NCI-H774 (cell line): ENCODE measurements at regions not wholly inside any gene's neighbourhood (a gene's known extent, or its start where the extent isn't known, plus 50 kb on each side); places are given as distances from the start of the nearest gene placed in this dataset.

Source experiments
- DNase-seq: peaks from one replicate; lab custom pipeline; 2025; lab: John Stamatoyannopoulos, UW

GRCh38 chr1:208640295-208640694 is 396.1 kb upstream of the PLXNA2 start:
- DNase-seq, result peak; percentile 38

- DNase-seq, result no peak
Observed at GRCh38 chr1:208641579-208642280, 397.5 kb upstream of the PLXNA2 start.

- no peak for DNase-seq
Observed at GRCh38 chr1:208643005-208643597, 398.9 kb upstream of the PLXNA2 start.

- DNase-seq, result peak; percentile 17
Observed at GRCh38 chr1:208644401-208645160, 400.4 kb upstream of the PLXNA2 start.

- no peak for DNase-seq
Observed at GRCh38 chr1:208646431-208646830, 402.2 kb upstream of the PLXNA2 start.

GRCh38 chr1:208648146-208648545 is 404.0 kb upstream of the PLXNA2 start:
- no peak for DNase-seq

- peak; percentile 78 for DNase-seq
Observed at GRCh38 chr1:208652296-208653160, 408.3 kb upstream of the PLXNA2 start.

- no peak for DNase-seq
Observed at GRCh38 chr1:208653426-208653825, 409.2 kb upstream of the PLXNA2 start.

- DNase-seq, result no peak
Observed at GRCh38 chr1:208654241-208654640, 410.1 kb upstream of the PLXNA2 start.

- DNase-seq, result no peak
Observed at GRCh38 chr1:208665936-208666335, 421.8 kb upstream of the PLXNA2 start.

GRCh38 chr1:208668991-208669390 is 424.8 kb upstream of the PLXNA2 start:
- DNase-seq, result no peak

- no peak for DNase-seq
Observed at GRCh38 chr1:208670778-208671177, 426.6 kb upstream of the PLXNA2 start.

GRCh38 chr1:208681878-208682663 is 437.9 kb upstream of the PLXNA2 start:
- DNase-seq, result no peak

- DNase-seq, result no peak
Observed at GRCh38 chr1:208682664-208683013, 438.5 kb upstream of the PLXNA2 start.

- DNase-seq, result no peak
Observed at GRCh38 chr1:208683141-208683540, 439.0 kb upstream of the PLXNA2 start.

GRCh38 chr1:208684192-208684591 is 440.0 kb upstream of the PLXNA2 start:
- DNase-seq, result no peak

GRCh38 chr1:208686592-208686991 is 442.4 kb upstream of the PLXNA2 start:
- no peak for DNase-seq

- DNase-seq, result no peak
Observed at GRCh38 chr1:208688656-208689315, 444.6 kb upstream of the PLXNA2 start.

GRCh38 chr1:208691012-208691411 is 446.8 kb upstream of the PLXNA2 start:
- DNase-seq, result no peak

GRCh38 chr1:208709981-208710380 is 465.8 kb upstream of the PLXNA2 start:
- no peak for DNase-seq

GRCh38 chr1:208714323-208714722 is 470.1 kb upstream of the PLXNA2 start:
- no peak for DNase-seq
